AG09319 (cell line): ENCODE measurements at regions not wholly inside any gene's neighbourhood (a gene's known extent, or its start where the extent isn't known, plus 50 kb on each side); places are given as distances from the start of the nearest gene placed in this dataset.
A peak's percentile ranks its signal among the peaks of the same experiment; 100 is the strongest.

ENCODE experiments used
- DNase-seq: peaks from one replicate; pipeline ENCODE4 v3.0.0-alpha.2; 2010; ENCODE audit warnings: low read depth; ENCODE audit errors: extremely low read depth
- CTCF ChIP-seq: IDR thresholded peaks from 2 replicates; pipeline ENCODE4 v1.5.1; 2011; ENCODE audit warnings: low read depth, mild to moderate bottlenecking, inconsistent platforms, low read length, moderate library complexity

- no peak for TF ChIP-seq CTCF
- peak; percentile 18 for DNase-seq
These were observed 276.8 kb downstream of the FBXW7 start for GRCh38 chr4:152258804-152259708.

- no peak for TF ChIP-seq CTCF
- DNase-seq, result no peak
These were observed 277.5 kb downstream of the FBXW7 start for GRCh38 chr4:152258391-152258790.

GRCh38 chr4:152257601-152258066 lies 278.3 kb downstream of the FBXW7 start:
- TF ChIP-seq CTCF, result no peak
- DNase-seq, result no peak

- DNase-seq, result no peak
These were observed 278.9 kb downstream of the FBXW7 start for GRCh38 chr4:152256996-152257395.

GRCh38 chr4:152255437-152255836 lies 280.5 kb downstream of the FBXW7 start:
- no peak for DNase-seq
- TF ChIP-seq CTCF, result no peak

More at GRCh38 chr4:152256996-152257395, 278.9 kb downstream of the FBXW7 start:
- TF ChIP-seq CTCF, result no peak

- TF ChIP-seq CTCF, result no peak
- no peak for DNase-seq
These were observed 287.5 kb downstream of the FBXW7 start for GRCh38 chr4:152248347-152248746.

GRCh38 chr4:152247271-152247975 lies 288.5 kb downstream of the FBXW7 start:
- TF ChIP-seq CTCF, result no peak
- no peak for DNase-seq
